ENCODE measurements at regions not wholly inside any gene's neighbourhood (a gene's known extent, or its start where the extent isn't known, plus 50 kb on each side); places are given as distances from the start of the nearest gene placed in this dataset.

- no peak overlapping the region for H3K27ac Mint-ChIP-seq (ENCODE audit: unreplicated experiment)
Observed at GRCh38 chr10:15462253-15462897, 91.3 kb upstream of the FAM171A1 start.

DNA sequence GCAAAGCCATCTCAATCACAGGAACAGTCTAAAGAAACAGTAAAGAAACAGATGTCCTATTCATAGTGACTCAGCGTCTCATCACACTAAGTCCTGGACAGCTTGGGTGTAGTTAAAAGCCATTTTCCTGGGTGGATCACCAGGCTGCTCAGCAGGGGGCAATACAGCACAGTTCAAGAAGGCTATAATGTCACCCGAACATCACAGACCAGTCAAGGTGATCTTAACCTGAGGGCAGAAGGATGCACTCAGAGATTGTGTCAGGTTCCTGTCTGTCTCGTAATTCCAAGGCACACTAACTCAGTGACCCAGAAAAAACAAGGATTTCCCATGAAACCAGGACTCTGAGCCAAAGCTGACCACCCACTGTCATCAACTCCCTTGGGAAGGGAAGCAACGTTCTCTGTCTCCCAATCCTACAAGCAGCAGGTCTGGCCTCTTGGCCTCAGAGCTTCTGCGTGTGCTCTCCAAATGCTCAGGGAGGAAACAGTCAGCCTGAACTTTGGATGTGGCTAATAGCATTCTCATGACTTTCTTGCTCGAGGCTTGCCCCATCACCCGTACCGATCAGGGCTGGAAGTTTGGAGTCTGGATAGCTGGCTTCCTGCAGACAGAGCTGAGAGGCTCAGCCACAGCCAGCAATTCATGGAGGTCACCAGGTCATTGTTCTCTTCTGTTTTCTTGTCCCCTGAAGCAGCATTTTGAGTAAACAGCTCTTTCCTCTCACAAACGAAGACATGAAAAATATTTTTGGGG lies 90.4 kb upstream of the FAM171A1 start:
- Mint-ChIP-seq H3K4me3 (ENCODE audit: unreplicated experiment) (no peak overlapping the region), H3K27me3 (ENCODE audit: unreplicated experiment) (no peaks in the 10 kb centered on the region), H3K9me3 (ENCODE audit: unreplicated experiment) (peaks cover 3% of the 10 kb centered on the region), H3K4me1 (ENCODE audit: low read depth, unreplicated experiment) (no peaks in the 10 kb centered on the region), H3K36me3 (ENCODE audit: unreplicated experiment) (peaks cover 20% of the 10 kb centered on the region), H3K27ac (ENCODE audit: unreplicated experiment) (no peak overlapping the region)
- no peak for DNase-seq
- no peak for TF ChIP-seq CTCF (IDR thresholded peaks at IDR 0.05; ENCODE audit: partially characterized antibody, unreplicated experiment)

More at GRCh38 chr10:15462253-15462897, 91.3 kb upstream of the FAM171A1 start:
- TF ChIP-seq CTCF (IDR thresholded peaks at IDR 0.05; ENCODE audit: partially characterized antibody, unreplicated experiment), result no peak
- no peak for DNase-seq
- H3K27me3 Mint-ChIP-seq (ENCODE audit: unreplicated experiment), result peaks cover 5% of the 10 kb centered on the region
- H3K4me1 Mint-ChIP-seq (ENCODE audit: low read depth, unreplicated experiment), result no peaks in the 10 kb centered on the region
- no peak overlapping the region for H3K4me3 Mint-ChIP-seq (ENCODE audit: unreplicated experiment)
- peaks cover 3% of the 10 kb centered on the region for H3K9me3 Mint-ChIP-seq (ENCODE audit: unreplicated experiment)
- peaks cover 20% of the 10 kb centered on the region for H3K36me3 Mint-ChIP-seq (ENCODE audit: unreplicated experiment)

GRCh38 chr10:15460661-15461060 lies 89.6 kb upstream of the FAM171A1 start:
- DNase-seq, result no peak
- Mint-ChIP-seq H3K9me3 (ENCODE audit: unreplicated experiment) (peaks cover 3% of the 10 kb centered on the region), H3K27me3 (ENCODE audit: unreplicated experiment) (no peaks in the 10 kb centered on the region), H3K4me1 (ENCODE audit: low read depth, unreplicated experiment) (no peaks in the 10 kb centered on the region), H3K36me3 (ENCODE audit: unreplicated experiment) (peaks cover 16% of the 10 kb centered on the region), H3K27ac (ENCODE audit: unreplicated experiment) (no peak overlapping the region), H3K4me3 (ENCODE audit: unreplicated experiment) (no peak overlapping the region)
- no peak for TF ChIP-seq CTCF (IDR thresholded peaks at IDR 0.05; ENCODE audit: partially characterized antibody, unreplicated experiment)

DNA sequence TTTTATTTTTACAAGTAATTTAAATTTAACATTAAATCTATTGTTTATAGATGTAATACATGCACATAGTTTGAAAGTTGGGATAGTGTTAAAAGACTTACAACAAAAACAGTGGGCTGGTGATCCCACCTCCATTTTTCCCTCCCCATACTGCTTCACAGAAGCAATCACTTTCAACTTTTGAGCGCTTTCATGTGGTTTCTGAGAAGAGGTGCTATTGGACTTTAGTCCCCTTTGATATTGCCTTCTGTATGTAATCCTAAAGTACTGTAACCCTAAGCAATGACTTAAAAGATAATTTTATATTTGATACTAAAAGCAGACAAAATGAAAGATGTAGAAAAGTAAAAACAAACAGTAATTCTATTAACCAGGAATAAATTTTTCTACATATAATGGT lies 88.1 kb upstream of the FAM171A1 start:
- Mint-ChIP-seq H3K27me3 (ENCODE audit: unreplicated experiment) (no peaks in the 10 kb centered on the region), H3K27ac (ENCODE audit: unreplicated experiment) (no peak overlapping the region), H3K36me3 (ENCODE audit: unreplicated experiment) (peaks cover 16% of the 10 kb centered on the region), H3K4me3 (ENCODE audit: unreplicated experiment) (no peak overlapping the region), H3K4me1 (ENCODE audit: low read depth, unreplicated experiment) (no peaks in the 10 kb centered on the region), H3K9me3 (ENCODE audit: unreplicated experiment) (peaks cover 3% of the 10 kb centered on the region)
- no peak for DNase-seq
- no peak for TF ChIP-seq CTCF (IDR thresholded peaks at IDR 0.05; ENCODE audit: partially characterized antibody, unreplicated experiment)

DNA sequence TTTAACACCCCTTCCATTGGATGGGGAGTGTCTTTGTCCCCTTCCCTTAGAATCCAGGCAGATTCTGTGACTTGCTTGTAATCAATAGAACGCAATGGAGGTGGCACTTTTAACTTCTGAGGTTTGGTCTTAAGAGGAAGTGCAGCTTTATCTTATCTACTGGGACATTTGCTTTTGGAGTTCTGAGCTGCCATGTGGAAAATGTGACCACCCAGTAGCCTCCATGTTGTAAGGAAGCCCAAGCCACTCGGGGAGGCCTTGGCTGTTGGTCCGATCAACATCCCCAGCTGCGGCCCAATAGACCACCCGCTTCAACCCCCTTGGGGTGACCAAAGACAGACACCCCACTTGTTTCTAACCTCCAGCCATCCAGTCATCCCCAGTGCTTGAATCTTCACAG lies 86.3 kb upstream of the FAM171A1 start:
- Mint-ChIP-seq H3K4me1 (ENCODE audit: low read depth, unreplicated experiment) (peaks cover 6% of the 10 kb centered on the region), H3K4me3 (ENCODE audit: unreplicated experiment) (no peak overlapping the region), H3K27me3 (ENCODE audit: unreplicated experiment) (no peaks in the 10 kb centered on the region), H3K27ac (ENCODE audit: unreplicated experiment) (no peak overlapping the region), H3K9me3 (ENCODE audit: unreplicated experiment) (no peaks in the 10 kb centered on the region), H3K36me3 (ENCODE audit: unreplicated experiment) (peaks cover 11% of the 10 kb centered on the region)
- TF ChIP-seq CTCF (IDR thresholded peaks at IDR 0.05; ENCODE audit: partially characterized antibody, unreplicated experiment), result no peak
- DNase-seq, result no peak
